A549 (cell line): ENCODE measurements at regions not wholly inside any gene's neighbourhood (a gene's known extent, or its start where the extent isn't known, plus 50 kb on each side); places are given as distances from the start of the nearest gene placed in this dataset.

Experiments
- ATAC-seq, 2 experiments: fragments of 200-7000 bp in 1 of 2; fragments of >200 bp in 1 of 2; cut with Nextera tagmentation in 1 of 2; cut with Tn5 transposase in 1 of 2; 3 replicates each; pipeline versions ENCODE4 v1.8.0 to v1.9.1; 2018 to 2020; ENCODE audit warnings: mild to moderate bottlenecking in 1 of 2, moderate library complexity in 1 of 2
- CTCF ChIA-PET: fragments of 300-600 bp; sonication (Branson Sonifier 250); formaldehyde crosslinking; extraction: SDS; loops from one replicate; lab custom pipeline; 2021; ENCODE audit warnings: antibody characterized with exemption, inconsistent platforms; lab: Yijun Ruan, JAX
- POLR2A ChIA-PET: fragments of 350-600 bp; formaldehyde crosslinking; extraction: SDS; loops from one replicate; lab custom pipeline; 2021; ENCODE audit warnings: antibody characterized with exemption, inconsistent platforms; lab: Yijun Ruan, JAX
- DNase-seq, 2 experiments: peaks; one replicate each; pipeline versions ENCODE4 v3.0.0 to v3.0.0-alpha.2; 2011 to 2016; ENCODE audit warnings: low read depth in 1 of 2, low spot score in 1 of 2
- FAIRE-seq: peaks from 2 replicates; lab custom pipeline; 2011; peaks lifted over from hg19 to GRCh38; lab: Jason Lieb, UNC
- H3K27ac ChIP-seq, 2 experiments: fragments of >200 bp; sonication (Bioruptor Twin); formaldehyde crosslinking; 3 replicates each; pipeline ENCODE4 v1.5.1; 2016 to 2017
- H3K4me1 ChIP-seq: fragments of >200 bp; sonication (Bioruptor Twin); formaldehyde crosslinking; 3 replicates; pipeline ENCODE4 v1.6.1; 2016
- H3K4me2 ChIP-seq: fragments of >200 bp; sonication (Bioruptor Twin); formaldehyde crosslinking; 3 replicates; pipeline ENCODE4 v1.6.1; 2016
- H3K4me3 ChIP-seq: fragments of >200 bp; sonication (Bioruptor Twin); formaldehyde crosslinking; 3 replicates; pipeline ENCODE4 v1.5.1; 2016
- H3K9me3 ChIP-seq: fragments of >200 bp; sonication (Bioruptor Twin); formaldehyde crosslinking; 3 replicates; pipeline ENCODE4 v1.6.1; 2016
- CBX2 ChIP-seq: fragments of 200-600 bp; sonication (generic); IDR thresholded peaks from 2 replicates; pipeline ENCODE4 v1.6.1; 2016; ENCODE audit warnings: low read depth, mild to moderate bottlenecking, borderline replicate concordance
- CBX8 ChIP-seq: fragments of 200-600 bp; sonication (generic); IDR thresholded peaks from 2 replicates; pipeline ENCODE4 v1.6.1; 2016
- EP300 ChIP-seq, 2 experiments: fragments of >200 bp; sonication (Bioruptor Twin); formaldehyde crosslinking; IDR thresholded peaks; 2 replicates in 1 of 2; 3 replicates in 1 of 2; pipeline ENCODE4 v1.6.1; 2016 to 2017
- ESRRA ChIP-seq: fragments of 150-350 bp; IDR thresholded peaks from 2 replicates; pipeline ENCODE4 v1.6.1; 2014; ENCODE audit warnings: mild to moderate bottlenecking, low read length, borderline replicate concordance
- FOSL2 ChIP-seq, 2 experiments: fragments of 450-650 bp in 1 of 2; fragments of >200 bp in 1 of 2; sonication (Bioruptor Twin) in 1 of 2; formaldehyde crosslinking; IDR thresholded peaks; 2 replicates each; pipeline versions ENCODE4 v1.5.0 to v1.6.1; 2016 to 2020; ENCODE audit warnings: mild to moderate bottlenecking in 1 of 2, moderate library complexity in 1 of 2
- HDAC2 ChIP-seq: fragments of 200-600 bp; sonication (generic); IDR thresholded peaks from 2 replicates; pipeline ENCODE4 v1.6.1; 2016
- HEYL ChIP-seq: fragments of 250-450 bp; sonication (Bioruptor Pico); IDR thresholded peaks from 2 replicates; pipeline ENCODE4 v1.8.0; 2021; ENCODE audit warnings: mild to moderate bottlenecking, moderate library complexity
- JUN ChIP-seq, 2 experiments: fragments of >200 bp; sonication (Bioruptor Twin); formaldehyde crosslinking; IDR thresholded peaks; 2 replicates in 1 of 2; 3 replicates in 1 of 2; pipeline ENCODE4 v1.6.1; 2016 to 2017
- JUNB ChIP-seq: fragments of >200 bp; sonication (Bioruptor Twin); formaldehyde crosslinking; IDR thresholded peaks from 2 replicates; pipeline ENCODE4 v1.6.1; 2016
- KDM1A ChIP-seq: fragments of 200-600 bp; sonication (generic); IDR thresholded peaks from 2 replicates; pipeline ENCODE4 v1.6.1; 2016; ENCODE audit warnings: low read depth, mild to moderate bottlenecking
- KDM5A ChIP-seq: fragments of 200-600 bp; sonication (generic); IDR thresholded peaks from 2 replicates; pipeline ENCODE4 v1.6.1; 2016; ENCODE audit warnings: antibody characterized with exemption, mild to moderate bottlenecking
- MYC ChIP-seq: IDR thresholded peaks from 2 replicates; pipeline ENCODE4 v1.6.1; 2012; ENCODE audit warnings: mild to moderate bottlenecking, inconsistent platforms, low read length, improper control_type of control experiment, borderline replicate concordance
- POLR2A ChIP-seq: IDR thresholded peaks from 2 replicates; pipeline ENCODE4 v1.6.1; 2012; ENCODE audit warnings: mild to moderate bottlenecking, low read length
- RFX5 ChIP-seq: fragments of 450-650 bp; IDR thresholded peaks from 2 replicates; pipeline ENCODE4 v1.7.1; 2014; ENCODE audit warnings: antibody characterized with exemption, mild to moderate bottlenecking, moderate library complexity
- RNF2 ChIP-seq: fragments of 200-600 bp; sonication (generic); IDR thresholded peaks from 2 replicates; pipeline ENCODE4 v1.6.1; 2016; ENCODE audit warnings: low read depth, mild to moderate bottlenecking, antibody characterized with exemption, moderate library complexity, borderline replicate concordance
- SMC3 ChIP-seq: fragments of >200 bp; sonication (Bioruptor Twin); formaldehyde crosslinking; IDR thresholded peaks from 3 replicates; pipeline ENCODE4 v1.6.1; 2018; ENCODE audit warnings: inconsistent platforms
- ZSCAN20 ChIP-seq: fragments of 250-450 bp; sonication (Bioruptor Pico); IDR thresholded peaks from 2 replicates; pipeline ENCODE4 v1.8.0; 2022; ENCODE audit warnings: mild to moderate bottlenecking, moderate library complexity
- WGBS: methylation state at CpG from one replicate; pipeline ENCODE4 v1.1.6; 2017; ENCODE audit errors: missing lambda C conversion rate; 5-methylcytosine and 5-hydroxymethylcytosine counted together
- TF ChIP-seq, protein P1 (sequence below): fragments of >200 bp; sonication (Bioruptor Twin); formaldehyde crosslinking; IDR thresholded peaks from 2 replicates; pipeline ENCODE4 v1.6.1; 2016
- TF ChIP-seq, protein P2 (sequence below): fragments of 150-350 bp; IDR thresholded peaks from 2 replicates; pipeline ENCODE4 v1.6.1; 2014; ENCODE audit warnings: low read depth, mild to moderate bottlenecking, low read length
- TF ChIP-seq, protein P3 (sequence below): IDR thresholded peaks from 2 replicates; pipeline ENCODE4 v1.6.1; 2012
- TF ChIP-seq, protein P4 (sequence below): IDR thresholded peaks from 2 replicates; pipeline ENCODE4 v1.6.1; 2012
- TF ChIP-seq, protein P5 (sequence below): fragments of 250-450 bp; sonication (Bioruptor Pico); IDR thresholded peaks from 2 replicates; pipeline ENCODE4 v1.5.0; 2021; ENCODE audit warnings: mild to moderate bottlenecking, moderate library complexity, borderline replicate concordance

DNA sequence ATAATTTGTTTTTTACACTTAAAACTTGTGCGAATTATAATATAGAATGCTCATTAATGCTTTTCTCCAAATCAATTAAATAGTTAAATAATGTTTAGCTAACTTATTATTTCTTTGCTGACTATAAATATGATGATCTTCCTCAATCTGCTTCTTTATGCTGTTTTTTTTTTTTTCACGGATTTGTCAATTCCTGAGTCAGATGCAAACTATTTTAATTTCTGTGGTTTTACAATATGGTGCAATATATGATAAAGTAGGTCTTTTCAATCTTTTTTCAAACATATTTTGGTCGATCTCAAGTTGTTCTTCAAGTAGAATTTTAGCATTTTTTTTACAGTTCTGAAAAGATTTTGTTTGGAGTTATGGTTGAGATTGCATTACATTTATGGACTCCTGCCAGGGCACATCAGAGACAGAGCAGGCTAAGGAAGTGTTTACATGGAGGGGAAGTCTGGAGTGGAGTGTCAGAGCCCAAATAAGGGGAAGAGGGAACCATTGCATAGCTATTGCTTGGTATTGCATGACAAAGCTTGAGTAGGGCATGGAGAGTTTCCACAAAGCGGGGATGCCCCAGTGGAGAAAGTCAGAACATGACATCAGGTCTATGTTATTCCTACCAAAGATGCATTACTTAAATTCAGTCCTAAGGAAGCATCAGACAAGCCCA is 204.4 kb downstream of the OTUD1 start:
- DNase-seq: no peak
- CTCF ChIA-PET: interaction anchor here (0.6 kb wide), 3 partner anchors 22 to 1727 kb away, joined by 3 to 5 read pairs (median 4); no protein-coding TSS in a partner anchor
- no peak for FAIRE-seq
- H3K4me3 ChIP-seq: no peak overlapping the region
- no peak overlapping the region for H3K4me2 ChIP-seq
- H3K4me1 ChIP-seq: no peaks in the 10 kb centered on the region
- no peak overlapping the region for H3K27ac ChIP-seq
- POLR2A ChIA-PET: no interaction called here
- WGBS: 1% methylated on average over 4 of the region's 4 CpGs
- no peaks in the 10 kb centered on the region for H3K9me3 ChIP-seq
- TF ChIP-seq POLR2A: no peak
- TF ChIP-seq, protein P1, sequence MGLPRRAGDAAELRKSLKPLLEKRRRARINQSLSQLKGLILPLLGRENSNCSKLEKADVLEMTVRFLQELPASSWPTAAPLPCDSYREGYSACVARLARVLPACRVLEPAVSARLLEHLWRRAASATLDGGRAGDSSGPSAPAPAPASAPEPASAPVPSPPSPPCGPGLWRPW: no peak
- no peak for TF ChIP-seq CBX2
- no peak for TF ChIP-seq HEYL (CRISPR knock-in tag)
- no peak for TF ChIP-seq RNF2
- TF ChIP-seq MYC: no peak
- TF ChIP-seq, protein P2, sequence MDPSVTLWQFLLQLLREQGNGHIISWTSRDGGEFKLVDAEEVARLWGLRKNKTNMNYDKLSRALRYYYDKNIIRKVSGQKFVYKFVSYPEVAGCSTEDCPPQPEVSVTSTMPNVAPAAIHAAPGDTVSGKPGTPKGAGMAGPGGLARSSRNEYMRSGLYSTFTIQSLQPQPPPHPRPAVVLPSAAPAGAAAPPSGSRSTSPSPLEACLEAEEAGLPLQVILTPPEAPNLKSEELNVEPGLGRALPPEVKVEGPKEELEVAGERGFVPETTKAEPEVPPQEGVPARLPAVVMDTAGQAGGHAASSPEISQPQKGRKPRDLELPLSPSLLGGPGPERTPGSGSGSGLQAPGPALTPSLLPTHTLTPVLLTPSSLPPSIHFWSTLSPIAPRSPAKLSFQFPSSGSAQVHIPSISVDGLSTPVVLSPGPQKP: no peak
- no peak for TF ChIP-seq HDAC2
- TF ChIP-seq ZSCAN20 (CRISPR knock-in tag): no peak
- no peak for TF ChIP-seq JUN (IDR thresholded peaks at IDR 0.05)
- TF ChIP-seq, protein P3, sequence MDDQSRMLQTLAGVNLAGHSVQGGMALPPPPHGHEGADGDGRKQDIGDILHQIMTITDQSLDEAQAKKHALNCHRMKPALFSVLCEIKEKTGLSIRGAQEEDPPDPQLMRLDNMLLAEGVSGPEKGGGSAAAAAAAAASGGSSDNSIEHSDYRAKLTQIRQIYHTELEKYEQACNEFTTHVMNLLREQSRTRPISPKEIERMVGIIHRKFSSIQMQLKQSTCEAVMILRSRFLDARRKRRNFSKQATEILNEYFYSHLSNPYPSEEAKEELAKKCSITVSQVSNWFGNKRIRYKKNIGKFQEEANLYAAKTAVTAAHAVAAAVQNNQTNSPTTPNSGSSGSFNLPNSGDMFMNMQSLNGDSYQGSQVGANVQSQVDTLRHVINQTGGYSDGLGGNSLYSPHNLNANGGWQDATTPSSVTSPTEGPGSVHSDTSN: no peak
- no peak for TF ChIP-seq CBX8
- no peak for TF ChIP-seq JUNB
- no peak for TF ChIP-seq SMC3
- no peak for ATAC-seq

DNA sequence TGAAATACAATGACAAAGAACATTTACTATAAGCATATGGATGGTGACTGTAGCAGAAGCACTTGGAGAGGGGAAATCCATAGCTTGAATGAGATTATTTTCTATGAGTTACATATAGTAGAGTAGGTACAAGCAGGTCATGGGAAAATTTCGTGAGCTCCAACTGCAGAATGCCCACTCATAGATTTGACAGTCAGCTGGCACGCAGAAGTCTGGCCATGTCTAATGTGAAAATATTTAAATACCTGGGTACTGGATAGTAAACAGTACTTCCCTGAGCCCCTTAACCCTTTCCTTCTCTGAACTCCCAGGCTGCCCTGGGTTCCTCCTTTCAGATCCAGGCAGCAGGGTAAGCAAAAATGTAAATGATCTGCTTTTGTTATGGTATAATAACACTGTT is 209.7 kb downstream of the OTUD1 start:
- no peak for ATAC-seq
- Histone ChIP-seq H3K27ac (no peak overlapping the region), H3K9me3 (no peaks in the 10 kb centered on the region), H3K4me2 (no peak overlapping the region), H3K4me1 (no peaks in the 10 kb centered on the region), H3K4me3 (no peak overlapping the region)
- ChIA-PET POLR2A (no interaction called here), CTCF (no interaction called here)
- TF ChIP-seq ESRRA: no peak
- TF ChIP-seq, protein P4, sequence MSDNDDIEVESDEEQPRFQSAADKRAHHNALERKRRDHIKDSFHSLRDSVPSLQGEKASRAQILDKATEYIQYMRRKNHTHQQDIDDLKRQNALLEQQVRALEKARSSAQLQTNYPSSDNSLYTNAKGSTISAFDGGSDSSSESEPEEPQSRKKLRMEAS: no peak
- no peak for TF ChIP-seq RFX5
- 4% methylated on average over 2 of the region's 2 CpGs for WGBS
- DNase-seq: no peak
- FAIRE-seq: no peak

DNA sequence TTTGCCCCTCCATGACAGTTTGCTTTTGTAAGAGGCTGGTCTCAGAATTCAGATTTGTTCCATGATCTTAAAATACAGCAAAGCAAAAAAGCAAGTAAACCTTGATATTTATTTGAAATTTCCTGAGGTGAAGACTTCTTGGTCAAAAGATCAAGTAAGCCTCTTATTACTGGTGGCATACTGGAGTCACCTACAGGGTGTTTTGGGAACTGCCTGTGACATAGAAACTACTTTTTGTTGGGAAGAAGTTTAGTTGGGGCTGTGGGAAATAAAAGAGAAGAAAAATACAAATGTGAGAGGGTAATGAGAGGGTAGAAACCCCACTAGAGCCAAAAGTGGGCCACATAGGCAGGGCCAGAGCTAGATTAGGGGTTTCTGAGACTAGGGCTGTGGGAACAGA is 217.9 kb downstream of the OTUD1 start:
- no peak overlapping the region for H3K4me3 ChIP-seq
- CTCF ChIA-PET: interaction anchor here (0.9 to 1.3 kb wide), 2 partner anchors 342 to 498 kb away, joined by 3 read pairs; no protein-coding TSS in a partner anchor
- H3K27ac ChIP-seq: no peak overlapping the region
- TF ChIP-seq, protein P5, sequence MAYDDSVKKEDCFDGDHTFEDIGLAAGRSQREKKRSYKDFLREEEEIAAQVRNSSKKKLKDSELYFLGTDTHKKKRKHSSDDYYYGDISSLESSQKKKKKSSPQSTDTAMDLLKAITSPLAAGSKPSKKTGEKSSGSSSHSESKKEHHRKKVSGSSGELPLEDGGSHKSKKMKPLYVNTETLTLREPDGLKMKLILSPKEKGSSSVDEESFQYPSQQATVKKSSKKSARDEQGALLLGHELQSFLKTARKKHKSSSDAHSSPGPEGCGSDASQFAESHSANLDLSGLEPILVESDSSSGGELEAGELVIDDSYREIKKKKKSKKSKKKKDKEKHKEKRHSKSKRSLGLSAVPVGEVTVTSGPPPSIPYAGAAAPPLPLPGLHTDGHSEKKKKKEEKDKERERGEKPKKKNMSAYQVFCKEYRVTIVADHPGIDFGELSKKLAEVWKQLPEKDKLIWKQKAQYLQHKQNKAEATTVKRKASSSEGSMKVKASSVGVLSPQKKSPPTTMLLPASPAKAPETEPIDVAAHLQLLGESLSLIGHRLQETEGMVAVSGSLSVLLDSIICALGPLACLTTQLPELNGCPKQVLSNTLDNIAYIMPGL (CRISPR knock-in tag): no peak
- no peak for TF ChIP-seq FOSL2 (IDR thresholded peaks at IDR 0.05)
- TF ChIP-seq FOSL2 (CRISPR knock-in tag; IDR thresholded peaks at IDR 0.05): no peak
- no peak for TF ChIP-seq CBX8
- TF ChIP-seq HEYL (CRISPR knock-in tag): no peak
- TF ChIP-seq EP300 (IDR thresholded peaks at IDR 0.05): no peak
- no peak for TF ChIP-seq CBX2
- TF ChIP-seq KDM1A: no peak
- no peak for TF ChIP-seq KDM5A
- TF ChIP-seq, protein P1: no peak
- no peaks in the 10 kb centered on the region for H3K9me3 ChIP-seq
- FAIRE-seq: no peak
- POLR2A ChIA-PET: no interaction called here
- H3K4me1 ChIP-seq: no peaks in the 10 kb centered on the region
- no peak for DNase-seq
- ATAC-seq: no peak
- no peak overlapping the region for H3K4me2 ChIP-seq
